Omental fat pad (tissue), 3 donors: ENCODE measurements at regions not wholly inside any gene's neighbourhood (a gene's known extent, or its start where the extent isn't known, plus 50 kb on each side); places are given as distances from the start of the nearest gene placed in this dataset.

Experiments
- ATAC-seq: fragments of 150-250 bp; one replicate; pipeline ENCODE4 v1.9.1; 2016; ENCODE audit warnings: mild to moderate bottlenecking, moderate library complexity; ENCODE audit not compliant: low FRiP score
- DNase-seq: peaks from one replicate; pipeline ENCODE4 v3.0.0-alpha.2; 2019; ENCODE audit warnings: low spot score
- TF ChIP-seq, protein P1 (sequence below), 3 donors: fragments of 450-650 bp; IDR thresholded peaks; one replicate each; pipeline ENCODE4 v1.5.1; 2016 to 2017; ENCODE audit warnings: antibody characterized with exemption in 3 of 3, mild to moderate bottlenecking in 3 of 3, moderate library complexity in 2 of 3

DNA sequence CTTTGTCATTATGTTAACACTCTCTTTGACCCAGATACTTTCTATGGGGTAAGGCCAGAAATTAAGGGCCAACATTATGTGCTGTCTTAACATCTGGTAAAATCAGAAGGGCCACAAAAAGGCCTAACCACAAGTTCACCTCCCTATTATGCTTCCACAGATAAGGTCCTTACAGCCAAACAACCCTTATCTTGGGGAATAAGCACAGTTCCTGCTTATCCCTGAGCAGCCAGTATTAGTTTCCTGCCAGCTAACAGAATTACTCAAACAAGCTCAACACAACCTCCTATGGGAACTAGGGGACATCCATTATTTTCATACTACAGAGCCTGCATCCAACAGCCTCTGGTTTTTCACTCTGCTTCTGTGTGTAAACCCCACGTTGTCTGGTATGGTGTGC lies 724.8 kb downstream of the HACE1 start:
- TF ChIP-seq, protein P1, sequence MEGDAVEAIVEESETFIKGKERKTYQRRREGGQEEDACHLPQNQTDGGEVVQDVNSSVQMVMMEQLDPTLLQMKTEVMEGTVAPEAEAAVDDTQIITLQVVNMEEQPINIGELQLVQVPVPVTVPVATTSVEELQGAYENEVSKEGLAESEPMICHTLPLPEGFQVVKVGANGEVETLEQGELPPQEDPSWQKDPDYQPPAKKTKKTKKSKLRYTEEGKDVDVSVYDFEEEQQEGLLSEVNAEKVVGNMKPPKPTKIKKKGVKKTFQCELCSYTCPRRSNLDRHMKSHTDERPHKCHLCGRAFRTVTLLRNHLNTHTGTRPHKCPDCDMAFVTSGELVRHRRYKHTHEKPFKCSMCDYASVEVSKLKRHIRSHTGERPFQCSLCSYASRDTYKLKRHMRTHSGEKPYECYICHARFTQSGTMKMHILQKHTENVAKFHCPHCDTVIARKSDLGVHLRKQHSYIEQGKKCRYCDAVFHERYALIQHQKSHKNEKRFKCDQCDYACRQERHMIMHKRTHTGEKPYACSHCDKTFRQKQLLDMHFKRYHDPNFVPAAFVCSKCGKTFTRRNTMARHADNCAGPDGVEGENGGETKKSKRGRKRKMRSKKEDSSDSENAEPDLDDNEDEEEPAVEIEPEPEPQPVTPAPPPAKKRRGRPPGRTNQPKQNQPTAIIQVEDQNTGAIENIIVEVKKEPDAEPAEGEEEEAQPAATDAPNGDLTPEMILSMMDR (IDR thresholded peaks at IDR 0.05): no peak
- ATAC-seq (no peak), DNase-seq (no peak)

DNA sequence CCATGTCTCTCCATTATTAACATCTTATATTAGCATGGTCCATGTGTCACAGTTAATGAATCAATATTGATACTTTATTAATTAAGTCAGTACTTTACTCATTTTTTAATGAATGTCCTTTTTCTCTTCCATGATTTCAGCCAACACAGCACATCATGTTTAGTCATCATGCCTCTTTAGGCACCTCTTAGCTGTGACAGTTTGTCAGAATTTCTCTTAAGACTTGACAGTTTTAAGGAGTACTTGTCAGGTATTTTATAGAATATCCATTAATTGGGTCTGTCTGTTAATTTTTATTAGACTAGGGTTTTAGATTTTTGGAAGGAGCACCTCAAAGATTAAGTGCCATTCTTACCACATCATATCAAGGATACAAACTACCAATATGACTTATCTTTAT lies 729.4 kb downstream of the HACE1 start:
- TF ChIP-seq, protein P1 (IDR thresholded peaks at IDR 0.05): no peak
- DNase-seq: no peak
- no peak for ATAC-seq

DNA sequence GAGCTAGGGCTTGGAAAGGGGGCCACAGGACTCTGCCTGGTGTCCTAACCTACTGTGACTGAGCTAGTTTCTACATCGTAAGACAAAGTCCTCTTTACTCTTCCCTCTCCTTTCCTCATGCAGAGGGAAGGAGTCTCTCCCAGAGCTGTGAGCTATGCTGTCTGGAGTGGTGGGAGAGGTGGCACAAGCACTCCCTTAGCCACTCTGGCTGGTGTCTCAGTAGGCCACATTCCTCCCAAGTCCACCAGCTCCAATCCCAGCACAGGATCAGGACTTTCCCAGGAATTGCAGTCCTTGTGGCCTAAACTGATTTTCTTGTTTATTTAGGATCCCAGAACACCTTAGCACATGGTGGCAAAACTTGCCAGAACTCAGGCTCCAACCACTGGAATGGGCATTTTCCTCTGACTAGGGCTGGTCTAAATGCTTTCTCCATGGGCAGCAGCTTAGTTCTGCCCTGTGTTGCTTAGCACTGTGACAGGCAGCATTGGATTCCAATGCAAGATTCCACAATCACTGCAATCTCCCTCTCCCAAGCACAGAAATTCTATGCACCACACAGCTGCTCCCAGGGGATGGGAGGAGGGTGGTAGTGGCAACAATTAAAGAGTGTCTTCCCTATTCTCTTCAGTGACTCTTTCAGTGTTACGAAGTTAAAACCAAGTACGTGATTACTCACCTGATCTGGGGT lies 733.3 kb downstream of the HACE1 start:
- no peak for ATAC-seq
- TF ChIP-seq, protein P1 (IDR thresholded peaks at IDR 0.05): no peak
- DNase-seq: no peak

DNA sequence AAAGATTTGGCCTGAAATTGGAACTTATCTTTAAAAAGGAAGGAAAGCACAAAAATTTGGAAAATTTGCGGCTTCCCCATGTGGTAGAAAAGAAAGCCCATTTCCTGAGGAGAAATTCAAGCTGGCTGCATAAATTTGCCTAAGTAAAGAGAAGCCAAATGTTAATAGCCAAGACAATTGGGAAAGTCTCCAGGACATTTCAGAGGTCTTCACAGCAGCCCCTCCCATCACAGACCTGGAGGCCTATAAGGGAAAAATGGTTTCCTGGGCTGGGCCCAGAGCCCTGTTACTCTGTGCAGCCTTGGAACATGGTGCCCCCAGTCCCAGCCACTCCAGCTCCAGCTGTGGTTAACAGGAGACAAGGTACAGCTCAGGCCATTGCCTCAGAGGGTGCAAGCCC lies 736.5 kb downstream of the HACE1 start:
- ATAC-seq (no peak), DNase-seq (no peak)
- TF ChIP-seq, protein P1 (IDR thresholded peaks at IDR 0.05): no peak

DNA sequence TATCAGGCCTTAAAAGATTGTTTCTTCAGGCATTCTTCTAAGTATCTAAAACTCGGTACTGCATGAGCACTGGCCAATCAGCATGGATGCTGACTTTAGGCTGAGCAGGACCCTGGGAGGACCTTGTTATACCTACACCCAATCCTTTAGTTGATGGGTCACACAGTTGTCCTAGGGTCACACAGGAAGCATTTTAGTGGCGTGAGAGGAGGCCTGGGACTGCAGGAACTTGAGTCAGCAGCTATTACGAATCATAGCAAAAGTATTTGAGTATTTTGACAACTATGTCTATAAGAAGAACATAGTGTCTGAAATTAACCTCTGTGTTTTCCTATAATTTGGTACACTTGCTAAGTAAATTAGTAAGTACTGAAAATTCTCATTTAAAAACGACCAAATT lies 741.4 kb downstream of the HACE1 start:
- TF ChIP-seq, protein P1 (IDR thresholded peaks at IDR 0.05): no peak
- no peak for DNase-seq

DNA sequence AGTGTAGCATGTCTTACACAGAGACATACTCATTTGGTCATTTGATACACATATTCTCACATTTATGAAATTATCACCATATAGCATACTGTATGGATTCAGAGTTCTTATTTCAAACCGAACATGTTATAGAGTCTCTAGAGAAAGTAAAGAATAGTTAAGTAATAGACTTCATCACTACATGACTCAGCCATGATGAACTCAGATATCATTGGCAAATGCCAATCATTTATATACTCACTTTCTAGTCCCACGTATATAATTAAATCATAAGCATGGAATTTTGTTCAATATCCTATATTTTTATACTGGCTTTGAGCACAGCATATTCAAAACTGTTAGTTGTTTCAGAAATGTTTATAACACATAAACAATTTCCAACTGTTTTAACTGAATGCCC lies 749.9 kb downstream of the HACE1 start:
- DNase-seq: no peak
- TF ChIP-seq, protein P1 (IDR thresholded peaks at IDR 0.05): no peak
- no peak for ATAC-seq

More for the DNA sequence above, 741.4 kb downstream of the HACE1 start:
- ATAC-seq: no peak

DNA sequence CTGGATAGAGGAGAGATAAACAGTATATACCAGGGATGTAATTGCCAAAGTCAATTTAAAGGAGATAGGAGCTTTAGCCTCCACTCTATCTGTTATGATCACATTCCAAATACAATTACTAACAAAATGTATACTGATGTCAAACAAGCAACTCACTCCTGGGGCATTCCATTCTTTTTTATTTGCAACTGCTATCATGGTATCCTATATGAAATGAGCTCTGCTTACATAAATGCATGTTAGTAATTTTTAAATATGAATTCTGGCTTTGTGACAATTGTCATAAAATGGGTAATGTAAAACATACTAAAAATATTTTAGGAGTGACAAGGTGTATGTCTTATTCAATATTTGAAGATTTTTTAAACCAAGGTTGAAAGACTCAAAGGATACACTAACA lies 751.1 kb downstream of the HACE1 start:
- TF ChIP-seq, protein P1 (IDR thresholded peaks at IDR 0.05): no peak

More for the DNA sequence above, 751.1 kb downstream of the HACE1 start:
- DNase-seq (no peak), ATAC-seq (no peak)
